Mucosa of descending colon (tissue), 3 donors: ENCODE measurements at regions not wholly inside any gene's neighbourhood (a gene's known extent, or its start where the extent isn't known, plus 50 kb on each side); places are given as distances from the start of the nearest gene placed in this dataset.

Experiments
- ATAC-seq: fragments of 200-7000 bp; cut with Tn5 transposase; one replicate; pipeline ENCODE4 v1.9.1; 2020; ENCODE audit warnings: mild to moderate bottlenecking, moderate library complexity
- DNase-seq, 3 donors: peaks; one replicate each; pipeline ENCODE4 v3.0.0-alpha.2; 2020
- H3K36me3 ChIP-seq: fragments of 200-600 bp; one replicate; pipeline ENCODE4 v1.8.0; 2021; ENCODE audit warnings: low read depth, mild to moderate bottlenecking
- H3K4me1 ChIP-seq: fragments of 200-600 bp; one replicate; pipeline ENCODE4 v1.8.0; 2021; ENCODE audit warnings: low read depth, mild to moderate bottlenecking
- H3K4me3 ChIP-seq: fragments of 200-600 bp; one replicate; pipeline ENCODE4 v1.8.0; 2021; ENCODE audit warnings: mild to moderate bottlenecking
- H3K9me3 ChIP-seq: fragments of 200-600 bp; one replicate; pipeline ENCODE4 v1.8.0; 2021; ENCODE audit warnings: mild to moderate bottlenecking
- intact Hi-C, 2 donors: fragments of 100-400 bp; cut with DNase I in 1 of 2; cut with micrococcal nuclease in 1 of 2; formaldehyde crosslinking; loops; one replicate each; pipeline versions ENCODE4 v1.11.0 to v1.11.1; 2022; cut with DNase I, micrococcal nuclease
- TF ChIP-seq, protein P1 (sequence below): fragments of 200-600 bp; IDR thresholded peaks from one replicate; pipeline ENCODE4 v1.8.0; 2022; ENCODE audit warnings: antibody characterized with exemption, mild to moderate bottlenecking
- donor health status: DM: no; HTN: no; CAD: no; lungs with moderate emphysema.
- donor health status: DM: no; HTN: no; CAD: no.
- donor health status: DM: no; HTN: yes; CAD: no.

DNA sequence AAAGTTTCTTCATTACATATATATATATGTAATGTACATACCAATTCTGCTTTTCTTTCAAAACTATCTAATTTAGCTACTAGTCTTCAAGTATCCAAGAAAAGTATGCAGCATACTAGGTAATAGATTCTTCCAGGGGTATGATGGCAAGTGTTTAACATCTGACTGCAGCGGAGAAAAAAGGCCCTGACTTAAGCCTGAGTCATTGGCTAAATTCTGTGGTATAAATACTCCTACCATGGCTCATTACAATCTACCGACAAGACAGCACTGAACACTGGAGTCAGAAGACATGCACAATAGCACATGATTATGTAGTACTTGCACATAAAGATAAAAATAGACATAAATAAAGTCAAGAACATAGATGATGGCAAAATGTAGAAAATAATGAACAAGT lies 439.9 kb downstream of the BRINP1 start:
- H3K9me3 ChIP-seq: no peaks in the 10 kb centered on the region
- no peak overlapping the region for H3K4me3 ChIP-seq
- no peak for DNase-seq
- H3K4me1 ChIP-seq: no peaks in the 10 kb centered on the region
- ATAC-seq: no peak
- TF ChIP-seq, protein P1, sequence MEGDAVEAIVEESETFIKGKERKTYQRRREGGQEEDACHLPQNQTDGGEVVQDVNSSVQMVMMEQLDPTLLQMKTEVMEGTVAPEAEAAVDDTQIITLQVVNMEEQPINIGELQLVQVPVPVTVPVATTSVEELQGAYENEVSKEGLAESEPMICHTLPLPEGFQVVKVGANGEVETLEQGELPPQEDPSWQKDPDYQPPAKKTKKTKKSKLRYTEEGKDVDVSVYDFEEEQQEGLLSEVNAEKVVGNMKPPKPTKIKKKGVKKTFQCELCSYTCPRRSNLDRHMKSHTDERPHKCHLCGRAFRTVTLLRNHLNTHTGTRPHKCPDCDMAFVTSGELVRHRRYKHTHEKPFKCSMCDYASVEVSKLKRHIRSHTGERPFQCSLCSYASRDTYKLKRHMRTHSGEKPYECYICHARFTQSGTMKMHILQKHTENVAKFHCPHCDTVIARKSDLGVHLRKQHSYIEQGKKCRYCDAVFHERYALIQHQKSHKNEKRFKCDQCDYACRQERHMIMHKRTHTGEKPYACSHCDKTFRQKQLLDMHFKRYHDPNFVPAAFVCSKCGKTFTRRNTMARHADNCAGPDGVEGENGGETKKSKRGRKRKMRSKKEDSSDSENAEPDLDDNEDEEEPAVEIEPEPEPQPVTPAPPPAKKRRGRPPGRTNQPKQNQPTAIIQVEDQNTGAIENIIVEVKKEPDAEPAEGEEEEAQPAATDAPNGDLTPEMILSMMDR: no peak
- intact Hi-C loops: no loop called here
- H3K36me3 ChIP-seq: no peaks in the 10 kb centered on the region

- no peaks in the 10 kb centered on the region for H3K9me3 ChIP-seq
- TF ChIP-seq, protein P1: no peak
- no peak for ATAC-seq
- intact Hi-C loops: no loop called here
- no peaks in the 10 kb centered on the region for H3K4me1 ChIP-seq
- DNase-seq: no peak
- H3K4me3 ChIP-seq: no peak overlapping the region
- no peaks in the 10 kb centered on the region for H3K36me3 ChIP-seq
Measured at GRCh38 chr9:118931941-118932340, 437.3 kb downstream of the BRINP1 start.

DNA sequence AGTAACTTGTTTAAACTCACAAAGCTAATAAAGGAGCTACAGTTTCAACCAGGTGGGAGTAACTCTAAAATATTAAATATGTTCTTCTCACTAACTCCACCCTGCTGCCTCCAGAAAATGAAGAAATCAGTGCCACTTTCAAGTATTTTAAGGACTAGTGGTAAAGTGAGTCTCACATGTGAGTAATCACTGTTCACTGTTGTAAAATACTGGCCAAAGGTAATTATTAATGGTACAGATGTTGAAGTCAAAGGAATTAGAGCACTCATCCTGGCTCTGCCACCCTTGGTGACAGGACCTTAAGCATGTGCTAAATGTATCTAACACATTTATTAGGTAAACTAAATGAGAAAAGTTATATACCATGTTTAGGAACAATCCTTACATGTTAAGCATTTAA lies 430.7 kb downstream of the BRINP1 start:
- TF ChIP-seq, protein P1: no peak
- ATAC-seq (no peak), DNase-seq (no peak)
- no peak overlapping the region for H3K4me3 ChIP-seq
- H3K9me3 ChIP-seq: no peaks in the 10 kb centered on the region
- intact Hi-C loops: no loop called here
- H3K36me3 ChIP-seq: no peaks in the 10 kb centered on the region
- no peaks in the 10 kb centered on the region for H3K4me1 ChIP-seq

GRCh38 chr9:118940473-118940872 lies 428.8 kb downstream of the BRINP1 start:
- DNase-seq: no peak
- H3K9me3 ChIP-seq: no peaks in the 10 kb centered on the region
- no peaks in the 10 kb centered on the region for H3K4me1 ChIP-seq
- no peaks in the 10 kb centered on the region for H3K36me3 ChIP-seq
- TF ChIP-seq, protein P1: no peak
- H3K4me3 ChIP-seq: no peak overlapping the region
- intact Hi-C loops: no loop called here
- ATAC-seq: no peak

GRCh38 chr9:118946669-118947068 lies 422.6 kb downstream of the BRINP1 start:
- Histone ChIP-seq H3K36me3 (no peaks in the 10 kb centered on the region), H3K4me1 (no peaks in the 10 kb centered on the region), H3K4me3 (no peak overlapping the region), H3K9me3 (no peaks in the 10 kb centered on the region)
- TF ChIP-seq, protein P1: no peak
- intact Hi-C loops: no loop called here
- ATAC-seq: no peak
- no peak for DNase-seq

- intact Hi-C loops: no loop called here
- H3K4me3 ChIP-seq: no peak overlapping the region
- no peak for ATAC-seq
- no peaks in the 10 kb centered on the region for H3K4me1 ChIP-seq
- TF ChIP-seq, protein P1: no peak
- no peak for DNase-seq
- no peaks in the 10 kb centered on the region for H3K9me3 ChIP-seq
- H3K36me3 ChIP-seq: no peaks in the 10 kb centered on the region
Measured at GRCh38 chr9:118954857-118955256, 414.4 kb downstream of the BRINP1 start.
